ENCODE measurements at regions not wholly inside any gene's neighbourhood (a gene's known extent, or its start where the extent isn't known, plus 50 kb on each side); places are given as distances from the start of the nearest gene placed in this dataset.
"Not testable (repeated sequence)": the region's sequence is repeated elsewhere in the genome, so short reads cannot be mapped to it uniquely, and the experiment has no call there.

GRCh38 chr2:144759746-144760145 is 239.8 kb upstream of the ZEB2 start:
- peak in 1 of 2 donors; percentile 36 for DNase-seq (ENCODE audit: low read depth in 2 of 2)
- TF ChIP-seq, protein P1, sequence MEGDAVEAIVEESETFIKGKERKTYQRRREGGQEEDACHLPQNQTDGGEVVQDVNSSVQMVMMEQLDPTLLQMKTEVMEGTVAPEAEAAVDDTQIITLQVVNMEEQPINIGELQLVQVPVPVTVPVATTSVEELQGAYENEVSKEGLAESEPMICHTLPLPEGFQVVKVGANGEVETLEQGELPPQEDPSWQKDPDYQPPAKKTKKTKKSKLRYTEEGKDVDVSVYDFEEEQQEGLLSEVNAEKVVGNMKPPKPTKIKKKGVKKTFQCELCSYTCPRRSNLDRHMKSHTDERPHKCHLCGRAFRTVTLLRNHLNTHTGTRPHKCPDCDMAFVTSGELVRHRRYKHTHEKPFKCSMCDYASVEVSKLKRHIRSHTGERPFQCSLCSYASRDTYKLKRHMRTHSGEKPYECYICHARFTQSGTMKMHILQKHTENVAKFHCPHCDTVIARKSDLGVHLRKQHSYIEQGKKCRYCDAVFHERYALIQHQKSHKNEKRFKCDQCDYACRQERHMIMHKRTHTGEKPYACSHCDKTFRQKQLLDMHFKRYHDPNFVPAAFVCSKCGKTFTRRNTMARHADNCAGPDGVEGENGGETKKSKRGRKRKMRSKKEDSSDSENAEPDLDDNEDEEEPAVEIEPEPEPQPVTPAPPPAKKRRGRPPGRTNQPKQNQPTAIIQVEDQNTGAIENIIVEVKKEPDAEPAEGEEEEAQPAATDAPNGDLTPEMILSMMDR (conservative IDR thresholded peaks at IDR 0.05 in 1 of 2, IDR thresholded peaks at IDR 0.05 in 1 of 2; ENCODE audit: low read depth in 1 of 2, low read length in 2 of 2): no peak
- TF ChIP-seq EZH2 (IDR thresholded peaks at IDR 0.05; ENCODE audit: low read length, missing control alignments): no peak
- Histone ChIP-seq H3K36me3 (ENCODE audit: control insufficient read depth, insufficient read depth, low read length) (no peaks in the 10 kb centered on the region), H3K9me3 (ENCODE audit: control insufficient read depth, insufficient read depth, low read depth, low read length) (no peaks in the 10 kb centered on the region), H3K4me2 (ENCODE audit: extremely low read depth, insufficient read depth, low read length) (no peak overlapping the region), H3K27me3 (ENCODE audit: control insufficient read depth, insufficient read depth, low read length) (no peaks in the 10 kb centered on the region), H3K4me1 (ENCODE audit: control insufficient read depth, extremely low read depth, insufficient read depth, low read length) (no peaks in the 10 kb centered on the region), H2AFZ (ENCODE audit: low read length) (no peak overlapping the region), H4K20me1 (ENCODE audit: control insufficient read depth, extremely low read depth, insufficient read depth, low read length) (no peaks in the 10 kb centered on the region), H3K27ac (ENCODE audit: insufficient read depth, low read length) (no peak overlapping the region), H3K9ac (ENCODE audit: insufficient read depth, low read length) (no peak overlapping the region), H3K4me3 (replicated peaks in 1 of 4; ENCODE audit: control extremely low read depth in 1 of 4, insufficient read depth in 1 of 4, low read depth in 3 of 4, low read length in 4 of 4) (no peak overlapping the region), H3K79me2 (ENCODE audit: control insufficient read depth, insufficient read depth, low read length) (no peaks in the 10 kb centered on the region)

DNA sequence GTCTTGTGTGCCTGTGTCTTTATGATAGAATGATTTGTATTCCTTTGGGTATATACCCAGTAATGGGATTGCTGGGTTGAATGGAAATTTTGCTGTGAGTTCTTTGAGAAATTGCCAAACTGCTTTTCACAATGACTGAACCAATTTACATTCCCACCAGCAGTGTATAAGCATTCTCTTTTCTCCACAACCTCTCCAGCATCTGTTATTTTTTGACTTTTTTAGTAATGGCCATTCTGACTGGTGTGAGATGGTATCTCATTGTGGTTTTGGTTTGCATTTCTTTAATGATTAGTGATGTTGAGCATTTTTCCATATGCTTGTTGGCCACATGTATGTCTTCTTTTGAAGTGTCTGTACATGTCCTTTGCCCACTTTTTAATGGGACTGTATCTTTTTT is 238.3 kb upstream of the ZEB2 start:
- not testable (repeated sequence) for H3K79me2 ChIP-seq (ENCODE audit: control insufficient read depth, insufficient read depth, low read length); H2AFZ ChIP-seq (ENCODE audit: low read length); H3K4me2 ChIP-seq (ENCODE audit: extremely low read depth, insufficient read depth, low read length); H3K27me3 ChIP-seq (ENCODE audit: control insufficient read depth, insufficient read depth, low read length); H3K9me3 ChIP-seq (ENCODE audit: control insufficient read depth, insufficient read depth, low read depth, low read length); H3K4me1 ChIP-seq (ENCODE audit: control insufficient read depth, extremely low read depth, insufficient read depth, low read length); H3K36me3 ChIP-seq (ENCODE audit: control insufficient read depth, insufficient read depth, low read length); H3K4me3 ChIP-seq (replicated peaks in 1 of 4; ENCODE audit: control extremely low read depth in 1 of 4, insufficient read depth in 1 of 4, low read depth in 3 of 4, low read length in 4 of 4); H3K9ac ChIP-seq (ENCODE audit: insufficient read depth, low read length); H4K20me1 ChIP-seq (ENCODE audit: control insufficient read depth, extremely low read depth, insufficient read depth, low read length); H3K27ac ChIP-seq (ENCODE audit: insufficient read depth, low read length)
- DNase-seq (ENCODE audit: low read depth in 2 of 2): peak in 1 of 2 donors; percentile 35

DNA sequence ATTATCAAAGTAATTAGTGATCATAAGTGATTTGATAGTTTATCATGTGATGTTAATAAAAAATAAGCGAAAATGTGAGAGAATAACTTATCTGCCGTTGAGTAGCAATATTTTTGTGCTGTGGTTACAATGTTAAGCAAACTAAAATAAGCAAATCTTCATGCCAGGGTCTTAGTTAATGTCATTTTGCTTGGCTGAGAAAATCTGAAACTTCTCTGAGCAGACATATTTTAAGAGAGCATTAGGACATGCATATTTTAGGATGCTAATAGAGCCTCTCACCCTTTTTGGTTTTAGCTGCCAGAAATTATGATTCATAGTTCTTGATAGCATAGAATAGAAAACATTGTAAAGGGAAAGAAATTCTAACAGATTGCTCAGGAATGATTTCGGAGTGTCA is 233.5 kb upstream of the ZEB2 start:
- Histone ChIP-seq H3K27me3 (ENCODE audit: control insufficient read depth, insufficient read depth, low read length) (no peaks in the 10 kb centered on the region), H3K27ac (ENCODE audit: insufficient read depth, low read length) (no peak overlapping the region), H3K9ac (ENCODE audit: insufficient read depth, low read length) (no peak overlapping the region), H2AFZ (ENCODE audit: low read length) (no peak overlapping the region), H3K36me3 (ENCODE audit: control insufficient read depth, insufficient read depth, low read length) (no peaks in the 10 kb centered on the region), H3K4me1 (ENCODE audit: control insufficient read depth, extremely low read depth, insufficient read depth, low read length) (no peaks in the 10 kb centered on the region), H3K79me2 (ENCODE audit: control insufficient read depth, insufficient read depth, low read length) (no peaks in the 10 kb centered on the region), H3K9me3 (ENCODE audit: control insufficient read depth, insufficient read depth, low read depth, low read length) (no peaks in the 10 kb centered on the region), H3K4me2 (ENCODE audit: extremely low read depth, insufficient read depth, low read length) (no peak overlapping the region), H4K20me1 (ENCODE audit: control insufficient read depth, extremely low read depth, insufficient read depth, low read length) (no peaks in the 10 kb centered on the region), H3K4me3 (replicated peaks in 1 of 4; ENCODE audit: control extremely low read depth in 1 of 4, insufficient read depth in 1 of 4, low read depth in 3 of 4, low read length in 4 of 4) (no peak overlapping the region)
- TF ChIP-seq, protein P1 (conservative IDR thresholded peaks at IDR 0.05 in 1 of 2, IDR thresholded peaks at IDR 0.05 in 1 of 2; ENCODE audit: low read depth in 1 of 2, low read length in 2 of 2): no peak
- no peak for TF ChIP-seq EZH2 (IDR thresholded peaks at IDR 0.05; ENCODE audit: low read length, missing control alignments)
- DNase-seq (ENCODE audit: low read depth in 2 of 2): peak; percentile 11 to 22

All from fibroblast of lung (primary cell).